ENCODE measurements at regions not wholly inside any gene's neighbourhood (a gene's known extent, or its start where the extent isn't known, plus 50 kb on each side); places are given as distances from the start of the nearest gene placed in this dataset.

GRCh38 chr18:47461406-47461948 is 210.0 kb upstream of the SKOR2 start:
- TF ChIP-seq, protein P1, sequence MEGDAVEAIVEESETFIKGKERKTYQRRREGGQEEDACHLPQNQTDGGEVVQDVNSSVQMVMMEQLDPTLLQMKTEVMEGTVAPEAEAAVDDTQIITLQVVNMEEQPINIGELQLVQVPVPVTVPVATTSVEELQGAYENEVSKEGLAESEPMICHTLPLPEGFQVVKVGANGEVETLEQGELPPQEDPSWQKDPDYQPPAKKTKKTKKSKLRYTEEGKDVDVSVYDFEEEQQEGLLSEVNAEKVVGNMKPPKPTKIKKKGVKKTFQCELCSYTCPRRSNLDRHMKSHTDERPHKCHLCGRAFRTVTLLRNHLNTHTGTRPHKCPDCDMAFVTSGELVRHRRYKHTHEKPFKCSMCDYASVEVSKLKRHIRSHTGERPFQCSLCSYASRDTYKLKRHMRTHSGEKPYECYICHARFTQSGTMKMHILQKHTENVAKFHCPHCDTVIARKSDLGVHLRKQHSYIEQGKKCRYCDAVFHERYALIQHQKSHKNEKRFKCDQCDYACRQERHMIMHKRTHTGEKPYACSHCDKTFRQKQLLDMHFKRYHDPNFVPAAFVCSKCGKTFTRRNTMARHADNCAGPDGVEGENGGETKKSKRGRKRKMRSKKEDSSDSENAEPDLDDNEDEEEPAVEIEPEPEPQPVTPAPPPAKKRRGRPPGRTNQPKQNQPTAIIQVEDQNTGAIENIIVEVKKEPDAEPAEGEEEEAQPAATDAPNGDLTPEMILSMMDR (IDR thresholded peaks at IDR 0.05; ENCODE audit: low read depth, low read length) = no peak
- TF ChIP-seq POLR2A (IDR thresholded peaks at IDR 0.05; ENCODE audit: extremely low read depth, insufficient read length) = no peak
- TF ChIP-seq, protein P2, sequence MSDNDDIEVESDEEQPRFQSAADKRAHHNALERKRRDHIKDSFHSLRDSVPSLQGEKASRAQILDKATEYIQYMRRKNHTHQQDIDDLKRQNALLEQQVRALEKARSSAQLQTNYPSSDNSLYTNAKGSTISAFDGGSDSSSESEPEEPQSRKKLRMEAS (IDR thresholded peaks at IDR 0.05; ENCODE audit: low read depth, low read length) = no peak
